Immature natural killer cell (primary cell): ENCODE measurements at regions not wholly inside any gene's neighbourhood (a gene's known extent, or its start where the extent isn't known, plus 50 kb on each side); places are given as distances from the start of the nearest gene placed in this dataset.

Experiments used
- DNase-seq, 3 donors: peaks; one replicate each; pipeline ENCODE4 v3.0.0; 2022; ENCODE audit warnings: mixed read lengths in 1 of 3
- H3K27ac Mint-ChIP-seq, 6 donors: one replicate each; pipeline ENCODE4 v1.8.0; 2020; ENCODE audit warnings: mixed read lengths in 6 of 6, mild to moderate bottlenecking in 5 of 6, inconsistent platforms in 4 of 6, moderate library complexity in 3 of 6
- H3K27me3 Mint-ChIP-seq, 3 donors: one replicate each; pipeline ENCODE4 v1.8.0; 2020 to 2021; ENCODE audit warnings: low read depth in 3 of 3, mild to moderate bottlenecking in 3 of 3, mixed read lengths in 3 of 3, moderate library complexity in 3 of 3, inconsistent platforms in 1 of 3
- H3K36me3 Mint-ChIP-seq, 3 donors: one replicate each; pipeline ENCODE4 v1.8.0; 2020; ENCODE audit warnings: mixed read lengths in 3 of 3, inconsistent platforms in 2 of 3, mild to moderate bottlenecking in 2 of 3
- H3K4me1 Mint-ChIP-seq, 2 donors: one replicate each; pipeline ENCODE4 v1.8.0; 2020; ENCODE audit warnings: inconsistent platforms in 2 of 2, mild to moderate bottlenecking in 2 of 2, mixed read lengths in 2 of 2, moderate library complexity in 1 of 2
- H3K4me3 Mint-ChIP-seq, 5 donors: one replicate each; pipeline ENCODE4 v1.8.0; 2020; ENCODE audit warnings: mild to moderate bottlenecking in 5 of 5, mixed read lengths in 5 of 5, inconsistent platforms in 3 of 5, moderate library complexity in 3 of 5
- H3K9me3 Mint-ChIP-seq, 6 donors: one replicate each; pipeline ENCODE4 v1.8.0; 2020; ENCODE audit warnings: mild to moderate bottlenecking in 6 of 6, mixed read lengths in 6 of 6, inconsistent platforms in 4 of 6, moderate library complexity in 3 of 6

DNA sequence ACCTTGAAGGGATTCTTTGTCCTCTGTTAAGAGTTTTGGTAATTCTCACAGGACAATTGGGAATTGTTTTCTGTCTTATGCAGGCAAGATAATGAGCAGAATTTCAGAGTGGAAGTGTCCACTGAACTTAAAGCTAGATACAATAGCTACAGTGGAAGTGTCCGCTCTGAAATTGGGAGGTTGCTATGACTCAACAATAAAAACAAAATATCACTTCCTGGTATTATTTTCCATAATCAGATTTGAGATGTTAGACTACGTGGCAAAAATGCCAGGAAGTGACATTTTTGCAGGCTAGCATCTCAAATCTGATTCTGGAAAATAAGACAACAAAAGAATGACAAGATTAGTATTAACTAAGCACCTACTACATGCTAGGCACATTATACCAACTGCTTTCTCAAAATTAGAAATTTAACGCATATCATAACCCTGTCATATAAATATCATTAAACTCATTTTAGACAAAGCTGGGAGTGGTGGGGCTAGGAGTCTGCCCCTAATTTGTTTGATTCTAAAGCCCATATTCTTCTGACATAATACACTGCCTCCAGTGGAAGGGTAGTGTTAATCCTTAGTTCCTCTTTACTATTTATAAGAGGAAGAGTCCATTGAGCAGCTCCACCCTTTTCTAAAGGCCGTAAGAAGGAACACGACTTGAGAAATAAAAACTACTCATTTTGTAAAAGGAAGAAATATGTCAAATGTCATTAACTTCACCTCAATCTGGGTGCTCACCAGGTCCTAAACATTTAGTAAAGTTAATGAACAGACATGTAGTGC, 266.9 kb upstream of the STT3B start:
- Mint-ChIP-seq H3K27ac (no peak overlapping the region), H3K9me3 (peaks cover 0 to 1% (median 0%) of the 10 kb centered on the region in 6 donors), H3K4me1 (peaks cover 11 to 14% of the 10 kb centered on the region in 2 donors), H3K27me3 (peaks cover 0 to 2% (median 2%) of the 10 kb centered on the region in 3 donors), H3K4me3 (no peak overlapping the region), H3K36me3 (no peaks in the 10 kb centered on the region)
- no peak for DNase-seq

DNA sequence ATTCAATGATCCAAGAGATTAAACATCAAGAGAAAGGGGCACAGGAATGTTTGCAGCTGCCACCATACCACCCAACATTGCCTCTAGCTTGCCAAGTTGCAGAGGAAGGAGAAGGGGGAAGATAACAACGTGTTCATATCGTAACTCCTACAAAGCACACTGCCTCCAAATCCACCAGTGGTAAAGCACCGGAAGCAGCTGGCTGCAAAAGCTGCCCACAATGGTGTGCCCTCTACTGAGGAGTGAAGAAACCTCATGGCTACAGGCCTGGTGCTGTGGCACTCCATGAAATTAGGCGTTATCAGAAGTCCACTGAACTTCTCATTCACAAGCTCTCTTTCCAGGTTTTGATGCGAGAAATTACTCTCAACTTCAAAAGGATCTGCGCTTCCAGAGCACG, 263.9 kb upstream of the STT3B start:
- Mint-ChIP-seq H3K27me3 (peaks cover 0 to 6% (median 2%) of the 10 kb centered on the region in 3 donors), H3K36me3 (no peaks in the 10 kb centered on the region), H3K9me3 (no peaks in the 10 kb centered on the region), H3K27ac (no peak overlapping the region), H3K4me3 (peak overlapping the region in 1 of 5 donors; percentile 59), H3K4me1 (peaks cover 11 to 14% of the 10 kb centered on the region in 2 donors)
- peak; percentile 13 to 45 (median 21) for DNase-seq

DNA sequence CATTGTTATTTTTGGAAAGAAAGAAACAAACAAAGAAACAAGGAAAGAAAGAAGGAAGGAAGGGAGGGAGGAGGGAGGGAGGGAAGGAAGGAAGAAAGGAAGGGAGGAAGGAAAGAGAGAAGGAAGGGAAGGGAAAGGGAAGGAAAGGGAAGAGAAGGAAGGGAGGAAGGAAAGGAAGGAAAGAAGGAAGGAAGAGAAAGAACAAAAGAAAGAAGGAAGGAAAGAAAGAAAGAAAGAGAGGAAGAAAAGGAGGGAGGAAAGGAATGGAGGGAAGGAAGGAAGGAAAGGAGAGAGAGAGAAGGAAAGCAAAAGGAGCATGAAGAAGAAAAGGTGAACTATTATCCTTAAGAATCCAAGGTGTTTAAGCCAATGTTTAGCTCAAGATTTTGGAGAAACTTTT, 262.7 kb upstream of the STT3B start:
- Mint-ChIP-seq H3K27ac (no peak overlapping the region), H3K27me3 (peaks cover 0 to 6% (median 2%) of the 10 kb centered on the region in 3 donors), H3K9me3 (no peaks in the 10 kb centered on the region), H3K4me1 (peaks cover 11 to 14% of the 10 kb centered on the region in 2 donors), H3K36me3 (no peaks in the 10 kb centered on the region), H3K4me3 (no peak overlapping the region)
- DNase-seq: no peak

DNA sequence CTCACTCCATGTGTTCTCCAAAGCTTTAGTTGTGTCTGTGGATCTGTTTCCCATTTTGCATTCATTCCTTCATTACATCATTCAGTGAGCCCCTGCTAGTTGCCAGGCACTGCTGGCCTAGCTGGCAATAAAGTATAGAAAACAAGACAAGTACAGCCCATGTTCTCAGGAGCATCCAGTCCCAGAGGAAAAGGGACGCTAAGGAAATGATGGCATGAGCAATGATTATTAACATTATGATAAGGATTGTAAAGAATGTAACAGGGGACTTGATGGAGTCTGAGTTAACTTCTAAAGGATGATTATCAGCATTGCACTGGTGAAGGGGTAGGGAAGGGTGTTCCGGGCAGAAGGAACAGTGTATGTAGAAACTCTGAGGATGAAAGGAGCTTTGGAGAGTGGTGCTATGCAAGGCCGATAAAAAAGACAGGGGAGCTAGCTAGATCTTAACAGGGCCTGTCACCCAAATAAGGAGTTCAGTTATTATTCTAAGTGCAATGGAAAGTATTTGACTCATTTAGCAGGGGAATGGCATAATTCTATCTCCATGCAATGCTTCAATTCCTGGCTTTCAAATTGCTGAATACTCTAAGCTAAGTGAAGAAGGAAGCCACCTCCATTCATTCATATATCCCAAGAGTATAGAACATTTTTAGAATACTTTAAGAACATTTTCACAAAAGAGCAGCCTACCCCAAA, 258.2 kb upstream of the STT3B start:
- H3K4me3 Mint-ChIP-seq: no peak overlapping the region
- no peaks in the 10 kb centered on the region for H3K9me3 Mint-ChIP-seq
- no peaks in the 10 kb centered on the region for H3K4me1 Mint-ChIP-seq
- H3K27me3 Mint-ChIP-seq: peaks cover 0 to 12% (median 0%) of the 10 kb centered on the region in 3 donors
- no peaks in the 10 kb centered on the region for H3K36me3 Mint-ChIP-seq
- no peak for DNase-seq
- no peak overlapping the region for H3K27ac Mint-ChIP-seq

DNA sequence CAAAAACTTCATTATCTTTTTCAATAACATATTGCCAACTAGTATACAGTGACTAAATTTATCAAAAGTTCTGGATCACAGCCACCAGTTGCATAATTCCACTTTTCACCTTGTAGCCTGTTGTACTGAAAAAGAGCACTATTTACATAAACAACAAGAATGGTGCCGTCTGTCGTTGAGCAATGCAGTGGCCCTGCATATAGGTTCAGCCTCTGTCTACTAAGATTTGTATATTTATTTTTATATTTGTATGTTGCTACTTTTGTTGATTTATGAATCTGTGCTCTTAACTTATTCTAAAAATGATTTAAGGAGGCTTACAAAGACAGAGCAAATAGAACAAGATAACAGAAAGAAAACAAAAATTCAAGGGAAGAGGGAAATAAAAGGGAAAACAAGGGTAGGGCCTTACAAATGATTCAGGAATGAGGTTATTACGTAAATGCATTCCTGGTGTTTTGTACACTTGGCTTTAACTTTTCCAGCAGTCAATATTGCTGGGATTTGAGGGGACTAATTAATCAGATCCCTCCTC, 257.6 kb upstream of the STT3B start:
- no peaks in the 10 kb centered on the region for H3K4me1 Mint-ChIP-seq
- H3K36me3 Mint-ChIP-seq: no peaks in the 10 kb centered on the region
- H3K4me3 Mint-ChIP-seq: no peak overlapping the region
- peaks cover 0 to 12% (median 0%) of the 10 kb centered on the region in 3 donors for H3K27me3 Mint-ChIP-seq
- no peaks in the 10 kb centered on the region for H3K9me3 Mint-ChIP-seq
- no peak for DNase-seq
- H3K27ac Mint-ChIP-seq: no peak overlapping the region

DNA sequence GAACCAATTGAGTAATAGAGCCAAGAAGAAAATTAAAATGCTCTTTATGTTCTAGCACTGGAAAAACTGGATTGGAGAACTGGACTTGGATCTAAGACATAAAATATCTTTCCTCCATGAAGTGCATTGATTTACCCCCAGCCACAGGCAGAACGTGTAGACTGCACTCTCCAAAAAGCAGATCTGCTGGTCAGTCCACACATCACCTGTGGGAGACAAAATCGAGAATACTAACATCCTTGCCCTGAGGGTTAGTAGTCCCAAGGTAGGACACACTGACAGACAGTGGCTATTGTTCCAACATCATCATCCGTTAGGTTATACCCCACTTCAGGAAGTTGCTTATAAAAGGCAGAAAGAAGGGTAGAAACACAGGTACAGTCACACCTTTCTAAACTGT, 257.1 kb upstream of the STT3B start:
- Mint-ChIP-seq H3K27me3 (peaks cover 0 to 12% (median 0%) of the 10 kb centered on the region in 3 donors), H3K9me3 (no peaks in the 10 kb centered on the region), H3K4me3 (no peak overlapping the region), H3K4me1 (no peaks in the 10 kb centered on the region), H3K36me3 (no peaks in the 10 kb centered on the region), H3K27ac (no peak overlapping the region)
- no peak for DNase-seq

DNA sequence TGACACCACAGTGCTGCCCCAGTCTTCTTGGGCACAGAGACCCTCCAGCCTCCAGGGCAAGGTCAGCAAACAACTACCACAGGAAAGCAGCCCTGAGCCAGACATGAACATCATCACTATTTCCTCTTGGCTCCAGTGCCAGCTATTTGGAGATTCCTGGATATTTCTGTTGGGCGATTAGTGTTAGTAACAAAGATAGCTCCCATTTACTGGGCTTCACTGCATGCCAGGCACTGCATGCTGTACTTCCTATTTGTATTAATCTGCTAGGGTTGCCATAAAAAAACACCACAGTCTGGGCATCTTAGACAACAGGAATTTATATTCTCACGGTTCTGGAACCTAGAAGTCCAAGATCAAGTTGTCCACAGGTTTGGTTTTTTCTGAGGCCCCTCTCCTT, 255.1 kb upstream of the STT3B start:
- H3K4me1 Mint-ChIP-seq: no peaks in the 10 kb centered on the region
- H3K36me3 Mint-ChIP-seq: no peaks in the 10 kb centered on the region
- no peak overlapping the region for H3K27ac Mint-ChIP-seq
- H3K9me3 Mint-ChIP-seq: no peaks in the 10 kb centered on the region
- no peak overlapping the region for H3K4me3 Mint-ChIP-seq
- peaks cover 0 to 8% (median 1%) of the 10 kb centered on the region in 3 donors for H3K27me3 Mint-ChIP-seq
- DNase-seq: no peak

DNA sequence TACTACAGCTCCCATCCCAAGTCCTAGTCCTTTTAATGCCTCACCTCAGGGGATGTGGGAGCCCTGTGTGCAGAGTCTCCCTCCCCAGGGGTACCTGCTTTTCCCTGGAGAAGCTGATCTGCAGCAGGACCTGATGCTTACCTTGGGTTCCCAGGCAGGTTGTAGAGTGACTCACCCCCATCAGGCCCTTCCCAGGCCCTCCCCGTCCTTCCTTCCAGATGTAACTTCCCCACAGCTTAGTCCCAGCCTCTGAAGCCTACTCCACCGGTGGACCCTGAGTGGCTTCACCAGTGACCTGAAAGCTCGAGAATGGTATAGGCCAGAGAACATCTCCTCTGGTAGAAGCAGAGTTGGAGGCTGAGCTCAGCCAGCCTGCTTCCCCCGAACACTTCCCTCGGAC, 254.2 kb upstream of the STT3B start:
- Mint-ChIP-seq H3K9me3 (no peaks in the 10 kb centered on the region), H3K36me3 (no peaks in the 10 kb centered on the region), H3K4me1 (no peaks in the 10 kb centered on the region), H3K4me3 (no peak overlapping the region), H3K27ac (no peak overlapping the region), H3K27me3 (peaks cover 1 to 8% (median 1%) of the 10 kb centered on the region in 3 donors)
- DNase-seq: no peak

DNA sequence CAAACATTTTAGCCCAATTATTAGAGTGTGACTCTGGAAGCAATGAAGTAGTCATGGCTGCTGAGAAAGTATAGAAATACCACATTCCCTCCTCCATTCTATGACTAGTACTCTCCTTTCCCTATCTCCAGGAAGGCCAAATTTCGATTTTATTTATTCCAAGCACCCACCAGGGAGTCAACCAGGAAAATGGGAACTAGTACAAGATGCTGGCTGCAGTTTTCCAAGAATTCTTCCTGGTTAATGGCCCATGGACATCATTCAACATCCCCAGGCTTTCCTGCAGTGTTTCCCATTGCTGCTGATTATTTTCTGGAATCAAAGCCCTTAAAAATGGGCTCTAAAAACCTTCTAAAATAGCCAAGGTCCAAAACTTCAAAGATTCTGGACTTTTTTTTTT, 247.9 kb upstream of the STT3B start:
- Mint-ChIP-seq H3K27ac (no peak overlapping the region), H3K27me3 (peaks cover 0 to 1% (median 1%) of the 10 kb centered on the region in 3 donors), H3K4me1 (peaks cover 0 to 12% of the 10 kb centered on the region in 2 donors), H3K36me3 (no peaks in the 10 kb centered on the region), H3K4me3 (no peak overlapping the region), H3K9me3 (no peaks in the 10 kb centered on the region)
- DNase-seq: no peak

DNA sequence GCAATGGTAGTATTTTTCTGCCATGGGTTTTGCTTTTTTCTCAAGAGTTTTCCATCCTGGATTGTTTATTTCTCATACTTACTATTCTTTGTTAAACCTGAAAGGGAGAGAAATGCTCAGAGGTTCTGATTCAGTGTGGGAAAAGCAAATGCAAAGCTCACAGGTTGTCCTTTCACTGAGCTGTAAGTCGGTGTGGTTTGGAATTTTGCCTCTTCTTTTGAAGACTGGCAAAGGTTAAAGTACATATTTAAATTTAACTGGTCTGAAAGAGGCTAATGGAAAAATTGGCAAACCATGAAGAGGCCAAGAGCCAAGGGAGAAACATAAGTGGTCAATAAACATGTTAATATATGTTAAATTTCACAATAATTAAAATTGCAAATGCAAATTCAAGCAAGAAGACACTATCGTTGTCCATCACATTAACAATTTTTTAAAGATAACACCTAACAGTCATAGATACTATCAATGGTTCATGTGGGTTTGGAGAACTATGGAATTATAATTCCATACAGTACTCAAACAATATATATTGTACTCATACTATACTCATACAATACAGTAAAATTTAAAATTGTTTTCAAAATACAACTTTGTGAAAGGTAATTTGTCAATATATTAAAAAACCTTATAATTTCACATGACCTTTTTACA, 246.8 kb upstream of the STT3B start:
- Mint-ChIP-seq H3K36me3 (no peaks in the 10 kb centered on the region), H3K27me3 (peaks cover 0 to 1% (median 1%) of the 10 kb centered on the region in 3 donors), H3K27ac (no peak overlapping the region), H3K9me3 (no peaks in the 10 kb centered on the region), H3K4me3 (no peak overlapping the region), H3K4me1 (peaks cover 0 to 12% of the 10 kb centered on the region in 2 donors)
- DNase-seq: no peak

DNA sequence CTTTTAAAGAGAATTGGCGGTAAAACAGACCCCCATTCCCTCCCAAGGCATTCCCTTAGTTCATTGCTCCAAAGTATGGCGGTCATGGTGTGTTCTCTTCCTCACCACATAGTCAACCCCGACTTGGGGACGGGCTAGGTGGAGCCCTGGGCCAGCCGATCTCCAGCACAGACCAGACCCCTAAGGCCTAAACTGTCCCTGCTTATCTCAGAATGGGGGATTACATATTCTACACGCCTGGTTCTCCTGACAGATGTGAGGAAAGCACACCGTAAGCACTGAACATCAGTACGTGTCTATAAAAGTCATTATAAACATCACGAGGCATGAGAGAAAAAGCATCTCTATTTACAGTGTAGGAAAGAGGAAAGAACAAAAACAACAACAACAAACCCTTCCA, 244.5 kb upstream of the STT3B start:
- Mint-ChIP-seq H3K27me3 (no peaks in the 10 kb centered on the region), H3K36me3 (no peaks in the 10 kb centered on the region), H3K9me3 (no peaks in the 10 kb centered on the region), H3K4me3 (no peak overlapping the region), H3K27ac (no peak overlapping the region), H3K4me1 (peaks cover 0 to 12% of the 10 kb centered on the region in 2 donors)
- DNase-seq: no peak

DNA sequence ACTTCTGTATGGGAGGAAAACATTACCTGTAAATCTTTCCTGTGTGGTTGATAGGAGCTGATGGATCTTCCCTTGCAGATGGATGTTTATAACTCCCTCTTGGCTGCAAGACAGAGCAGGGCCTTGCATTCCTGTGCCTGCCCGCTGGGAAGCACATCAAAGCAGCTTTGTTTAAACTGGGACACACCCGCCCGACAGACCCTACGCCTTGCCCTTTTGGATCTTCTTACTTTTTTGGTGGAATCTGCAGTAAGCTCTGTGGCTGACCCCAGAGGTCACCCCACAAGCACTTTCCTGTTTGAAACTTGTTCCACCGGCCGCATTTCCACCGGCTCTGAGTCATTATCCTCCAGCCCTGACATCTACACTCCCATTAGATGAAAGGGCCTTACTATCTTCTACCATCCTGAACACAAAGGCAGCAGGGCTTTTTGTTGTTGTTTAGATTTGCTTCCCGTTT, 244.1 kb upstream of the STT3B start:
- Mint-ChIP-seq H3K27me3 (no peaks in the 10 kb centered on the region), H3K36me3 (no peaks in the 10 kb centered on the region), H3K4me1 (peaks cover 0 to 12% of the 10 kb centered on the region in 2 donors), H3K9me3 (no peaks in the 10 kb centered on the region), H3K27ac (no peak overlapping the region), H3K4me3 (no peak overlapping the region)
- DNase-seq: no peak

DNA sequence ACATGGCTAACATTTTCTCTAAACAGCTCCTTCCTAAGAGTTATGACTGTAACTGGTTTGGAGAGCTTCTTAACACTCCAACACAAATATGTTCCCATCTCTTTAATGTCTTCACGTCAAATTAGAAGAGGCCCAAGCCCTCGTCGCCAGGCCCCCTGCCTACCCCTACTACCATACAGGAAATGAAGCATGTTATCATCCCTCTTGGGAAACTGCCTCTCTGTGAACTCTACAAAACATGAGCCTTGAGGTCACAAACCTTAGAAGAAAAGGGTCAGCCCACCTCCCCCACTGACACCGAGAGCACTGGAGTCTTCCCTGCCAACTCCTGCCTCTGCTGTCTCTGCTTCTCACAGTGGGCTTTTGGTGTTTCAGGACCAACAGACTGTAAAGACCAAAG, 243.1 kb upstream of the STT3B start:
- no peak for DNase-seq
- H3K27ac Mint-ChIP-seq: no peak overlapping the region
- no peaks in the 10 kb centered on the region for H3K36me3 Mint-ChIP-seq
- H3K9me3 Mint-ChIP-seq: no peaks in the 10 kb centered on the region
- no peaks in the 10 kb centered on the region for H3K27me3 Mint-ChIP-seq
- no peak overlapping the region for H3K4me3 Mint-ChIP-seq
- H3K4me1 Mint-ChIP-seq: peaks cover 0 to 12% of the 10 kb centered on the region in 2 donors

DNA sequence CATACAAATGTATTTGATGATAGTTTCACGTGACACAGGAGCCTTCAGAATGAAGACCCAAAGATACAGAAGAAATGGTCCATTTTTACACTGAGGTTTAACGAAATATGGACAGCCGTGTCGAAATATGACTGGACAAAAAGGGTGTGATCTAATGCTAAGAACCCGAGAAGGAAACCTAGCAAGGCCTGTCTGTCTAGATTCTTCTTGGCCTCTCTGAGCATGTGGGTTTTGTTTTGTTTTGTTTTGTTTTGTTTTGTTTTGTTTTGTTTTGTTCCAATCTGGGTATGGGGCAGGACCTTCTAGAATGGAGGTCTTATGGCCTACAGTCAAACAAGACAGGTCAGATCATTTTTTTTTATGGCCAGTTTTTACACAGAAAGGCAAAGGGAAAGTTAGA, 242.7 kb upstream of the STT3B start:
- Mint-ChIP-seq H3K27ac (no peak overlapping the region), H3K27me3 (no peaks in the 10 kb centered on the region), H3K4me1 (peaks cover 0 to 12% of the 10 kb centered on the region in 2 donors)

More for the DNA sequence above, 242.7 kb upstream of the STT3B start:
- DNase-seq: no peak
- Mint-ChIP-seq H3K36me3 (no peaks in the 10 kb centered on the region), H3K9me3 (no peaks in the 10 kb centered on the region), H3K4me3 (no peak overlapping the region)
